IPS-NIHi7 (cell line): ENCODE measurements at regions not wholly inside any gene's neighbourhood (a gene's known extent, or its start where the extent isn't known, plus 50 kb on each side); places are given as distances from the start of the nearest gene placed in this dataset.
"Not testable (repeated sequence)": the region's sequence is repeated elsewhere in the genome, so short reads cannot be mapped to it uniquely, and the experiment has no call there.

Experiments used
- DNase-seq: peaks from one replicate; pipeline ENCODE4 v3.0.0; 2012; ENCODE audit warnings: mixed read lengths; ENCODE audit errors: extremely low spot score

- DNase-seq = no peak
Observed at GRCh38 chr4:25981749-25982148, 67.7 kb downstream of the SMIM20 start.

- DNase-seq = no peak
Observed at GRCh38 chr4:25982962-25983361, 68.9 kb downstream of the SMIM20 start.

- no peak for DNase-seq
Observed at GRCh38 chr4:25984266-25984665, 70.2 kb downstream of the SMIM20 start.

GRCh38 chr4:25984796-25985195 is 70.8 kb downstream of the SMIM20 start:
- no peak for DNase-seq

GRCh38 chr4:25986807-25987206 is 72.8 kb downstream of the SMIM20 start:
- no peak for DNase-seq

GRCh38 chr4:25991340-25991739 is 77.3 kb downstream of the SMIM20 start:
- DNase-seq = no peak

- peak; percentile 92 for DNase-seq
Observed at GRCh38 chr4:25993395-25994185, 79.6 kb downstream of the SMIM20 start.

GRCh38 chr4:25994577-25994976 is 80.6 kb downstream of the SMIM20 start:
- DNase-seq = not testable (repeated sequence)

GRCh38 chr4:26000274-26000950 is 86.4 kb downstream of the SMIM20 start:
- DNase-seq = peak; percentile 28

GRCh38 chr4:26001413-26001812 is 87.4 kb downstream of the SMIM20 start:
- no peak for DNase-seq

GRCh38 chr4:26001816-26002215 is 87.8 kb downstream of the SMIM20 start:
- no peak for DNase-seq

- no peak for DNase-seq
Observed at GRCh38 chr4:26003056-26003455, 89.0 kb downstream of the SMIM20 start.

GRCh38 chr4:26004290-26004689 is 90.3 kb downstream of the SMIM20 start:
- DNase-seq = no peak

- no peak for DNase-seq
Observed at GRCh38 chr4:26005764-26006163, 91.7 kb downstream of the SMIM20 start.

- DNase-seq = no peak
Observed at GRCh38 chr4:26008737-26009136, 94.7 kb downstream of the SMIM20 start.

GRCh38 chr4:26009502-26009901 is 95.5 kb downstream of the SMIM20 start:
- DNase-seq = no peak

- no peak for DNase-seq
Observed at GRCh38 chr4:26010304-26010703, 96.3 kb downstream of the SMIM20 start.

- DNase-seq = no peak
Observed at GRCh38 chr4:26013629-26014028, 99.6 kb downstream of the SMIM20 start.

GRCh38 chr4:26015133-26015651 is 101.2 kb downstream of the SMIM20 start:
- no peak for DNase-seq

- DNase-seq = no peak
Observed at GRCh38 chr4:26015906-26016305, 101.9 kb downstream of the SMIM20 start.

GRCh38 chr4:26017531-26017930 is 103.5 kb downstream of the SMIM20 start:
- no peak for DNase-seq

GRCh38 chr4:26017961-26018700 is 104.1 kb downstream of the SMIM20 start:
- DNase-seq = not testable (repeated sequence)
